ENCODE measurements at regions not wholly inside any gene's neighbourhood (a gene's known extent, or its start where the extent isn't known, plus 50 kb on each side); places are given as distances from the start of the nearest gene placed in this dataset.

DNA sequence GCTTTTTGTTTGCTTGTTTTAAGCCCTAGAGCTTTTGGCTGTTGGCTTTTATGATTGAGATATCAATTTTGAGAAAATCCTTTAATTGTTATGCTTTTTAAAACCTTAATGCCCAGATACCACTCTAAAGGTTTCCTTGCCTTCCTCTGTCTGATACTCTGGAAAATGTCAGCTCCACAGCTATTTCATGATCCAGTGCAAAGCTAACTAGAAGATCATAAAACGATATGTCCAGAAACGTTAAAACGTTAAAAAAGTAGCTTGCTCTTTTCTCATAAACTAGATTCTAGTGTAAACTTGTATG, 189.5 kb upstream of the TENT5A start:
- Mint-ChIP-seq H3K27me3 (ENCODE audit: low read depth) (no peaks in the 10 kb centered on the region), H3K4me1 (peaks cover 30 to 32% of the 10 kb centered on the region in 2 experiments), H3K27ac (no peak overlapping the region), H3K36me3 (ENCODE audit: insufficient read depth in 1 of 3, low read depth in 3 of 3) (no peaks in the 10 kb centered on the region), H3K4me3 (no peak overlapping the region), H3K9me3 (no peaks in the 10 kb centered on the region)
- Histone ChIP-seq H3T11ph (ENCODE audit: low read length) (no peak overlapping the region), H3K4me1 (ENCODE audit: insufficient read depth, low read length) (peaks cover 9% of the 10 kb centered on the region; the same call in 1 of the 2 replicates), H4K91ac (ENCODE audit: insufficient read length, low read depth, low read length) (no peak overlapping the region), H2BK15ac (ENCODE audit: low read depth, low read length) (no peak overlapping the region), H2BK5ac (ENCODE audit: insufficient read length, low read length) (no peak overlapping the region), H3K79me1 (ENCODE audit: insufficient read depth, low read depth, low read length, poor library complexity, severe bottlenecking) (no peaks in the 10 kb centered on the region), H3K27ac (ENCODE audit: insufficient read length, low read depth, low read length) (no peak overlapping the region), H3K4me2 (ENCODE audit: insufficient read depth, insufficient read length, low read length) (no peak overlapping the region), H3K23ac (ENCODE audit: insufficient read length, low read depth, low read length) (no peak overlapping the region), H2BK120ac (ENCODE audit: low read depth, low read length, poor library complexity, severe bottlenecking) (no peak overlapping the region), H4K5ac (ENCODE audit: insufficient read length, low read depth, low read length) (no peak overlapping the region), H3K9ac (ENCODE audit: extremely low read depth, insufficient read length, low read length) (no peak overlapping the region), H3K23me2 (ENCODE audit: insufficient read length, low read depth, low read length, poor library complexity, severe bottlenecking) (no peaks in the 10 kb centered on the region), H3K79me2 (ENCODE audit: insufficient read depth, low read length) (no peaks in the 10 kb centered on the region), H3K14ac (ENCODE audit: insufficient read depth, low read length) (no peak overlapping the region), H2BK20ac (ENCODE audit: low read depth, low read length, poor library complexity, severe bottlenecking) (no peak overlapping the region), H3K4ac (ENCODE audit: low read depth, low read length) (no peak overlapping the region), H4K8ac (replicated peaks; ENCODE audit: insufficient read length, low read depth, low read length) (no peak overlapping the region), H3K9me3 (ENCODE audit: control insufficient read depth, low read depth, low read length) (no peaks in the 10 kb centered on the region), H2AK5ac (ENCODE audit: insufficient read length, low read length) (no peak overlapping the region), H2AFZ (ENCODE audit: low read length) (no peak overlapping the region), H2BK12ac (ENCODE audit: insufficient read length, low read depth, low read length) (no peak overlapping the region), H3K18ac (ENCODE audit: insufficient read length, low read depth, low read length) (no peak overlapping the region), H4K20me1 (ENCODE audit: control insufficient read depth, insufficient read depth, insufficient read length) (no peaks in the 10 kb centered on the region), H3K27me3 (ENCODE audit: insufficient read depth, low read length) (no peaks in the 10 kb centered on the region), H3K56ac (ENCODE audit: insufficient read length, low read depth, low read length) (no peak overlapping the region)
- WGBS (ENCODE audit: extremely low coverage, insufficient read length, low lambda C conversion rate) = no CpG with 5 or more reads among the region's 3 CpGs
- TF ChIP-seq, protein P1, sequence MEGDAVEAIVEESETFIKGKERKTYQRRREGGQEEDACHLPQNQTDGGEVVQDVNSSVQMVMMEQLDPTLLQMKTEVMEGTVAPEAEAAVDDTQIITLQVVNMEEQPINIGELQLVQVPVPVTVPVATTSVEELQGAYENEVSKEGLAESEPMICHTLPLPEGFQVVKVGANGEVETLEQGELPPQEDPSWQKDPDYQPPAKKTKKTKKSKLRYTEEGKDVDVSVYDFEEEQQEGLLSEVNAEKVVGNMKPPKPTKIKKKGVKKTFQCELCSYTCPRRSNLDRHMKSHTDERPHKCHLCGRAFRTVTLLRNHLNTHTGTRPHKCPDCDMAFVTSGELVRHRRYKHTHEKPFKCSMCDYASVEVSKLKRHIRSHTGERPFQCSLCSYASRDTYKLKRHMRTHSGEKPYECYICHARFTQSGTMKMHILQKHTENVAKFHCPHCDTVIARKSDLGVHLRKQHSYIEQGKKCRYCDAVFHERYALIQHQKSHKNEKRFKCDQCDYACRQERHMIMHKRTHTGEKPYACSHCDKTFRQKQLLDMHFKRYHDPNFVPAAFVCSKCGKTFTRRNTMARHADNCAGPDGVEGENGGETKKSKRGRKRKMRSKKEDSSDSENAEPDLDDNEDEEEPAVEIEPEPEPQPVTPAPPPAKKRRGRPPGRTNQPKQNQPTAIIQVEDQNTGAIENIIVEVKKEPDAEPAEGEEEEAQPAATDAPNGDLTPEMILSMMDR (conservative IDR thresholded peaks at IDR 0.05) = no peak
- DNase-seq = no peak

Data from H9 (cell line).